Esophagus squamous epithelium (tissue), 5 donors: ENCODE measurements at regions not wholly inside any gene's neighbourhood (a gene's known extent, or its start where the extent isn't known, plus 50 kb on each side); places are given as distances from the start of the nearest gene placed in this dataset.

Experiments
- DNase-seq: peaks from one replicate; lab custom pipeline; 2025; lab: John Stamatoyannopoulos, UW
- H3K27ac ChIP-seq, 4 donors: fragments of 200-600 bp; sonication (generic); one replicate each; pipeline ENCODE4 v1.5.1; 2016 to 2019; ENCODE audit warnings: mild to moderate bottlenecking in 1 of 4
- H3K27me3 ChIP-seq, 4 donors: fragments of 200-600 bp; sonication (generic); 1 replicate in 3 of 4; 2 replicates in 1 of 4; pipeline versions ENCODE4 v1.5.1 to v1.6.0; 2017 to 2021; ENCODE audit warnings: antibody characterized with exemption in 1 of 4
- H3K36me3 ChIP-seq, 3 donors: fragments of 200-600 bp; sonication (generic); one replicate each; pipeline ENCODE4 v1.5.1; 2016 to 2019
- H3K4me1 ChIP-seq, 3 donors: fragments of 200-600 bp; sonication (generic); one replicate each; pipeline ENCODE4 v1.5.1; 2017 to 2019
- H3K4me3 ChIP-seq, 4 donors: fragments of 200-600 bp; sonication (generic); 1 replicate in 3 of 4; 2 replicates in 1 of 4; pipeline ENCODE4 v1.5.1; 2016 to 2019; ENCODE audit warnings: mild to moderate bottlenecking in 2 of 4, moderate library complexity in 1 of 4
- H3K9me3 ChIP-seq, 3 donors: fragments of 200-600 bp; sonication (generic); one replicate each; pipeline ENCODE4 v1.5.1; 2016 to 2019
- POLR2A ChIP-seq, 4 donors: fragments of 450-650 bp; IDR thresholded peaks; one replicate each; pipeline ENCODE4 v1.6.1; 2017; ENCODE audit warnings: antibody characterized with exemption in 4 of 4, mild to moderate bottlenecking in 4 of 4, moderate library complexity in 3 of 4
- WGBS, 2 donors: methylation state at CpG; one replicate each; pipeline ENCODE4 v1.1.5; 2018; 5-methylcytosine and 5-hydroxymethylcytosine counted together
- intact Hi-C: fragments of 100-400 bp; cut with DNase I; formaldehyde crosslinking; loops from one replicate; pipeline ENCODE4 v1.15.0; 2022
- TF ChIP-seq, protein P1 (sequence below), 6 experiments: fragments of 450-650 bp in 4 of 6; fragments of 200-600 bp in 2 of 6; sonication (generic) in 2 of 6; IDR thresholded peaks; one replicate each; pipeline ENCODE4 v1.5.1; 2016 to 2019; ENCODE audit warnings: antibody characterized with exemption in 6 of 6, mild to moderate bottlenecking in 4 of 6, moderate library complexity in 4 of 6
- donor health status: DM: yes; HTN: yes; CAD: no.

- Histone ChIP-seq H3K4me1 (no peaks in the 10 kb centered on the region), H3K27ac (no peak overlapping the region), H3K4me3 (no peak overlapping the region), H3K36me3 (no peaks in the 10 kb centered on the region), H3K27me3 (no peaks in the 10 kb centered on the region), H3K9me3 (no peaks in the 10 kb centered on the region)
- DNase-seq: no peak
- WGBS, 2 donors: 29 to 40% methylated on average over 2 of the region's 2 CpGs
- intact Hi-C loops: no loop called here
- TF ChIP-seq POLR2A (IDR thresholded peaks at IDR 0.05): no peak
- TF ChIP-seq, protein P1, sequence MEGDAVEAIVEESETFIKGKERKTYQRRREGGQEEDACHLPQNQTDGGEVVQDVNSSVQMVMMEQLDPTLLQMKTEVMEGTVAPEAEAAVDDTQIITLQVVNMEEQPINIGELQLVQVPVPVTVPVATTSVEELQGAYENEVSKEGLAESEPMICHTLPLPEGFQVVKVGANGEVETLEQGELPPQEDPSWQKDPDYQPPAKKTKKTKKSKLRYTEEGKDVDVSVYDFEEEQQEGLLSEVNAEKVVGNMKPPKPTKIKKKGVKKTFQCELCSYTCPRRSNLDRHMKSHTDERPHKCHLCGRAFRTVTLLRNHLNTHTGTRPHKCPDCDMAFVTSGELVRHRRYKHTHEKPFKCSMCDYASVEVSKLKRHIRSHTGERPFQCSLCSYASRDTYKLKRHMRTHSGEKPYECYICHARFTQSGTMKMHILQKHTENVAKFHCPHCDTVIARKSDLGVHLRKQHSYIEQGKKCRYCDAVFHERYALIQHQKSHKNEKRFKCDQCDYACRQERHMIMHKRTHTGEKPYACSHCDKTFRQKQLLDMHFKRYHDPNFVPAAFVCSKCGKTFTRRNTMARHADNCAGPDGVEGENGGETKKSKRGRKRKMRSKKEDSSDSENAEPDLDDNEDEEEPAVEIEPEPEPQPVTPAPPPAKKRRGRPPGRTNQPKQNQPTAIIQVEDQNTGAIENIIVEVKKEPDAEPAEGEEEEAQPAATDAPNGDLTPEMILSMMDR (IDR thresholded peaks at IDR 0.05): no peak
These were observed 464.4 kb downstream of the TAF11L14 start for GRCh38 chr5:18098691-18099090.

DNA sequence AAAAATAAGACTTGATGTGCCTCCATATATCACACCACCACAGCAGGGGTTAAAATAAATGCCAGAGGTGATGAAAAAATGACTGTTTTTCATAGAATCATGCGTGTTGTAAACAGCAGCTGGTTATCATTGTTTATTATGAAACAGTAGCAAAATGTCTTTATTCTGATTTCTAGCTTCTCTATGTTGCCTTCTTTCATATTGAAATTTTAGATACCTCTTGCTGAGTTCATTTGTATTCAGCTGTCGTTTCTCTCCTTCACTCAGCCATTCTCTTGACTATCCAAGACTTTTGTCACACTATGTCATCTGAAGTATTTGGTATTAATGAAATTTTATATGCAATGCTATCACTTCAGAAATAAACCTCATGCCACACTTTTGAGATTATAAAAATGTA is 465.0 kb downstream of the TAF11L14 start:
- Histone ChIP-seq H3K4me3 (no peak overlapping the region), H3K27me3 (no peaks in the 10 kb centered on the region), H3K9me3 (no peaks in the 10 kb centered on the region), H3K4me1 (no peaks in the 10 kb centered on the region), H3K36me3 (no peaks in the 10 kb centered on the region), H3K27ac (no peak overlapping the region)
- TF ChIP-seq, protein P1 (IDR thresholded peaks at IDR 0.05): no peak
- no peak for TF ChIP-seq POLR2A (IDR thresholded peaks at IDR 0.05)
- WGBS, 2 donors: 45 to 52% methylated on average over 2 of the region's 2 CpGs
- DNase-seq: no peak
- intact Hi-C loops: no loop called here

DNA sequence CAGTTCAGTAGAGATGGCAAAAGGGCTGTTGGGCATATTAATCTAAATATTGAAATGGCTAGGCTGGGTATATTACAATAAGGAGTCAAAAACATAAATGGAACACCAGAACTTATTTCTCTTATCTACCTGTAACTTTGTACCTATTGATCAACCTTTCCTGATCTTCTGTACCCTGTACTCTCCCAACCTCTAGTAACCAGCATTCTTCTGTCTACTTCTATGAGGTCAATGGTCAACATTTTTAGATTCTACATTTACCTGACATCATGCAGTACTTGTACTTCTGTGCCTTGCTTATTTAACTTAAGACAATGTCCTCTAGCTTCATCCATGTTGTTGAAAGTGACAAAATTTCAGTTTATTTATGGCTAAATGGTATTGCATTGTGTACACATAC is 467.3 kb downstream of the TAF11L14 start:
- TF ChIP-seq, protein P1 (IDR thresholded peaks at IDR 0.05): no peak
- no peak for TF ChIP-seq POLR2A (IDR thresholded peaks at IDR 0.05)
- Histone ChIP-seq H3K9me3 (no peaks in the 10 kb centered on the region), H3K4me3 (no peak overlapping the region), H3K36me3 (no peaks in the 10 kb centered on the region), H3K27me3 (no peaks in the 10 kb centered on the region), H3K4me1 (no peaks in the 10 kb centered on the region), H3K27ac (no peak overlapping the region)
- no peak for DNase-seq
- intact Hi-C loops: no loop called here

DNA sequence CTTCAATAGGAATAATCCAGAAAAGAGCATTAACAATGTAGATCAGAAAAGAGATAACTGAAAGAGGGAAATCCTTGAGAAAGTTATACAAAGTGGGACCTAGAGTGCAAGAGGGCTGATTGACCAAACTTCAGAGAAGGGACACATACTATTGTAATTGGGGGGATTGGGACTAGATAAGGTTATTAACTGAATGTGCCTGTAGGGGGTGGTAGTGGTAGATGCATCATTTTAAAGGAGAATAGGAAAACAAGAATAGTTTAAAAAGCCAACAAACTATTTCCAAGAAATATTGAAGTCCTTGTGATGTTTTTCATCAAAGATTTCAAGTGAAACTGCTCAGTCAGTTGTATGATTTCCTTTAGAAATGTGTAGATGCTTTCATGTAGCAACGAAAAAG is 468.5 kb downstream of the TAF11L14 start:
- DNase-seq: no peak
- no peaks in the 10 kb centered on the region for H3K9me3 ChIP-seq
- no peaks in the 10 kb centered on the region for H3K4me1 ChIP-seq
- H3K27me3 ChIP-seq: no peaks in the 10 kb centered on the region
- WGBS, 2 donors: 22 to 27% methylated on average over 1 of the region's 1 CpG
- TF ChIP-seq, protein P1 (IDR thresholded peaks at IDR 0.05): no peak
- no peak for TF ChIP-seq POLR2A (IDR thresholded peaks at IDR 0.05)
- intact Hi-C loops: no loop called here
- H3K27ac ChIP-seq: no peak overlapping the region
- no peaks in the 10 kb centered on the region for H3K36me3 ChIP-seq
- H3K4me3 ChIP-seq: no peak overlapping the region

DNA sequence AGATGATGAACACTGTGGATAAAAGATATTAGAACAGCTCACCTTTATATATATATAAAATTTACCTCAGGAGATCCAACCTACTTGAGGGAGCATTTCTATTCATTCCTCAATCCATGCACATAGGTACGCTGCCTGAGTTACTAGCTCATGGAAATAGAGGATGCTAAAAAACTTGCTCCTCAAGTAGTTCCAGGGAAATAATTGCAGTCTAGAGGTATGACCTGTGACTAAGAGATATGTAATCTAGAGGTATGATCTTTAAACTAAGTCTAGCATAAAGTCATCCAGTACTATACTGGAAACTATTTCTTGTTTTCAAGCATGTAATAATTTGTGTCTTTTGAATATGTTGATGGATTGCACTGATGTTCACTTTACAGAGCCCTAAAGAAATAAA is 471.2 kb downstream of the TAF11L14 start:
- WGBS, 2 donors: 80 to 92% methylated on average over 1 of the region's 1 CpG
- H3K36me3 ChIP-seq: no peaks in the 10 kb centered on the region
- no peak overlapping the region for H3K4me3 ChIP-seq
- no peaks in the 10 kb centered on the region for H3K9me3 ChIP-seq
- no peak for DNase-seq
- no peaks in the 10 kb centered on the region for H3K4me1 ChIP-seq
- TF ChIP-seq, protein P1 (IDR thresholded peaks at IDR 0.05): no peak
- TF ChIP-seq POLR2A (IDR thresholded peaks at IDR 0.05): no peak
- intact Hi-C loops: no loop called here
- H3K27ac ChIP-seq: no peak overlapping the region
- no peaks in the 10 kb centered on the region for H3K27me3 ChIP-seq
